IPS DF 4.7 (cell line): ENCODE measurements at regions not wholly inside any gene's neighbourhood (a gene's known extent, or its start where the extent isn't known, plus 50 kb on each side); places are given as distances from the start of the nearest gene placed in this dataset.

ENCODE experiments used
- DNase-seq: peaks from one replicate; pipeline ENCODE4 v3.0.0-alpha.2; 2013; ENCODE audit warnings: low spot score; ENCODE audit errors: extremely low read depth

- DNase-seq = no peak
These were observed 71.7 kb upstream of the ZNRF2 start for GRCh38 chr7:30212701-30213111.

DNA sequence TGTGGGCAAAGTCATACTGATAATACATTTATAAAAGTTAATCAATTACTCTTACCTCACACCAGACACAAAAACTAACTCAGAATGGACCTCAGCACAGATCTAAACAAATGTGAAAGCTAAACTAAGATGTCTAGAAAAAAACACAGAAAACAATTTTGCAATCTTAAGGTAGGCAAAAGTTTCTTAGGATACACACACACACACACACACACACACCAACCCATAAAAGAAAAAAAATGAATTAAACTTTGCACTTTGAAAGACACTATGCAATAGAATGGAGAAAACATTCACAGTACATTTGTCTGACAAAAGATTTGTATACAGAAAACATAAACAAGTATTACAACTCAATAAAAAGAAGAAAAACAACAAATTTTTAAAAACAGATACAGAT, 70.8 kb upstream of the ZNRF2 start:
- no peak for DNase-seq

GRCh38 chr7:30214651-30215137, 69.7 kb upstream of the ZNRF2 start:
- DNase-seq = no peak

GRCh38 chr7:30221764-30222163, 62.6 kb upstream of the ZNRF2 start:
- no peak for DNase-seq

- no peak for DNase-seq
These were observed 61.7 kb upstream of the ZNRF2 start for GRCh38 chr7:30222515-30223215.

GRCh38 chr7:30223896-30224295, 60.5 kb upstream of the ZNRF2 start:
- no peak for DNase-seq

DNA sequence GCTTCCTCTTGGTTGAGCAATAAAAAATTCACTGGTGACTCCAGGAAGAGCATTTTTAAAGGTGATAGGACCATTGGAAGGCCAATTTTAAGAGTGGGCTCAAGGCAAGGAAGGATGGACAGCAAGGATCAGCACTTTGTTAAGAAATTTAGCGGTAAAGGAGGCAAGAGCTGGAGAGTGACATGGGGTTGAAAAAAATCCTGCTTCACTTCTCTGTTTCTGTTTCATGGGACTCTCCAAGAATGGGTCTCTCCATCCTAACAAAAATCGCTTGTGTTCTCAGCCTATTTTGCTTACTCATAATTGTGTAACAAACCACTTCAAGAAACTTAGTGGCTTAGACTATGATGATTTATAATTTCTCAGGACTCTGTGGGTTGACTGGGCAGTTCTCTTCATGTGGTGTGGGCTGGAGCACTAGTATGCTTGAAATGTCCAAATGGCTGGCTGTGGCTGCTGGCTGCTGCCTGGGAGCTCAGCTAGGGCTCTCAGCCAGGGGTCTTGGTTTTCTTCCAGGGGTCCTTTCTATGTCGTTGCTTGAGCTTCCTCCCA, 59.8 kb upstream of the ZNRF2 start:
- no peak for DNase-seq

GRCh38 chr7:30225863-30226613, 58.4 kb upstream of the ZNRF2 start:
- DNase-seq = no peak

DNA sequence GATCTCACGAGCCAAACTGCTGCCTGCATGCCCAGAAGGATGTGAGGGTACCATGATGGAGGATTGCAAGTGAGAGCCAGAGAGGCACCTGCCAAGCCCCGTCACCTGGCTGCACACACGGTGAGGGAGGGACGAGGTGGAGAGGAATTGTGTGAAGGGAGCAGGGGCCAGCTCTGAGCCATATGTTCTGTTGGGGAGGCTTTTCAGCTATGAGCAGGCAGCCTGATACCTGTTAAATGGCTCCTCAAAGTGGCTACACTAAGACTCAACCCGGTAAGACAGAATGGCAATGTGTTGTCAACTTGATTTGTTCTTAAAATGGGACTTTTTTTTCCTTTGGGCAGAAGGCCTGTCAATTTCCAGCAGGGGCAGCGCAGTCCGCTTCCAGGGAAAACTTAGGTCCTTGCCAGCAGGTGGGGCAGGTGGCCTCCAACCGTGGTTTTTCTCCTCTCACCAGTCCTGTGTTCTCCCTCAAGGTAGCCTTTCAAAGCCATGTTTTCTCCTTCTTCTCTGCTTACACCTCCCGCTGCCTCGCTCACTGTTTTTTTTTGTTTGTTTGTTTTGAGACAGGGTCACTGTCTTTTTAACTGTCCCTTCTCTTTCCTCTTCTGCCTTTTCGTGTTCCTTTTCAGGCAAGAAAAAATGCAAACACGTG, 57.7 kb upstream of the ZNRF2 start:
- DNase-seq = peak; percentile 22

DNA sequence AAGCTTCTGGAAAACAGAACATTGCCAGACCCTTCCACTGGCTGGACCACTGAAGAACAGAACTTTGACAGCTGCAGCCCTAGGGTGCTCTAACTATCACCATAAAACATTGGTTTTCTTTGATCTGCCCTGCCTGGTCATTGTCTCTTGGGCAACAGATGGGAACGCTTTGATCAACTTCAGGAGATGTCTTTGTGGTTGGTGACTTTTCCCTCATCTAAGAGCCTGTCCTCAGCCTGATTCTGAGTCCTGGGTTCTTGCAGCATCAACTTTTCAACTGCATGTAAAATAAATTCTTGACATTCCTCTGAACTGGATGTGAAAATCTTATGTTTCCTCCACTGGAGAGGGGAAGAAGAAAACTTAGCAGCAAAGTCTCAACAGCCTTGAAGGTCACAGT, 53.1 kb upstream of the ZNRF2 start:
- no peak for DNase-seq

- no peak for DNase-seq
These were observed 52.0 kb upstream of the ZNRF2 start for GRCh38 chr7:30232391-30232790.
